Thoracic aorta (tissue), 2 donors: ENCODE measurements at regions not wholly inside any gene's neighbourhood (a gene's known extent, or its start where the extent isn't known, plus 50 kb on each side); places are given as distances from the start of the nearest gene placed in this dataset.

ENCODE experiments used
- ATAC-seq: fragments of 150-250 bp; one replicate; pipeline ENCODE4 v1.8.0; 2017; ENCODE audit warnings: low read depth; ENCODE audit not compliant: insufficient number of reproducible peaks, low FRiP score
- DNase-seq: peaks from one replicate; pipeline ENCODE4 v3.0.0-alpha.2; 2020; ENCODE audit warnings: low spot score
- H3K27ac ChIP-seq, 2 donors: fragments of 200-600 bp; sonication (generic); 1 replicate in 1 of 2; 2 replicates in 1 of 2; pipeline ENCODE4 v1.5.1; 2016; ENCODE audit warnings: mild to moderate bottlenecking in 2 of 2, moderate library complexity in 2 of 2
- H3K27me3 ChIP-seq: fragments of 200-600 bp; sonication (generic); replicated peaks from 2 replicates; pipeline ENCODE4 v1.6.0; 2016; ENCODE audit warnings: mild to moderate bottlenecking; ENCODE audit not compliant: insufficient read depth
- H3K36me3 ChIP-seq: fragments of 200-600 bp; sonication (generic); one replicate; pipeline ENCODE4 v1.5.1; 2016
- H3K4me1 ChIP-seq, 2 donors: fragments of 200-600 bp; sonication (generic); 1 replicate in 1 of 2; 2 replicates in 1 of 2; pipeline versions ENCODE4 v1.5.1 to v1.6.0; 2016; ENCODE audit warnings: low read depth in 2 of 2, mild to moderate bottlenecking in 1 of 2; ENCODE audit not compliant: control insufficient read depth in 1 of 2
- H3K4me3 ChIP-seq: fragments of 200-600 bp; sonication (generic); 2 replicates; pipeline ENCODE4 v1.5.1; 2016; ENCODE audit warnings: mild to moderate bottlenecking
- H3K9me3 ChIP-seq: fragments of 200-600 bp; sonication (generic); 2 replicates; pipeline ENCODE4 v1.5.1; 2016
- CTCF ChIP-seq: fragments of 200-600 bp; sonication (generic); IDR thresholded peaks from one replicate; pipeline ENCODE4 v1.5.1; 2019; ENCODE audit warnings: antibody characterized with exemption

- H3K27me3 ChIP-seq = no peaks in the 10 kb centered on the region
- H3K9me3 ChIP-seq = no peaks in the 10 kb centered on the region
- no peak for ATAC-seq
- no peak for DNase-seq
- peaks cover 0 to 15% of the 10 kb centered on the region in 2 donors for H3K4me1 ChIP-seq
- no peak overlapping the region for H3K27ac ChIP-seq
- no peak overlapping the region for H3K4me3 ChIP-seq
- H3K36me3 ChIP-seq = no peaks in the 10 kb centered on the region
- no peak for TF ChIP-seq CTCF
Observed at GRCh38 chr12:28987538-28988324, 161.3 kb upstream of the FAR2 start.

- Histone ChIP-seq H3K27me3 (no peaks in the 10 kb centered on the region), H3K36me3 (no peaks in the 10 kb centered on the region), H3K4me1 (peaks cover 0 to 15% of the 10 kb centered on the region in 2 donors), H3K27ac (no peak overlapping the region), H3K4me3 (no peak overlapping the region), H3K9me3 (no peaks in the 10 kb centered on the region)
- peak; percentile 24 for ATAC-seq
- no peak for DNase-seq
- no peak for TF ChIP-seq CTCF
Observed at GRCh38 chr12:28988325-28988704, 160.8 kb upstream of the FAR2 start.

- no peaks in the 10 kb centered on the region for H3K36me3 ChIP-seq
- DNase-seq (no peak), ATAC-seq (no peak)
- no peak overlapping the region for H3K4me3 ChIP-seq
- TF ChIP-seq CTCF = no peak
- peaks cover 0 to 15% of the 10 kb centered on the region in 2 donors for H3K4me1 ChIP-seq
- no peaks in the 10 kb centered on the region for H3K9me3 ChIP-seq
- H3K27ac ChIP-seq = no peak overlapping the region
- H3K27me3 ChIP-seq = no peaks in the 10 kb centered on the region
Observed at GRCh38 chr12:28991626-28992025, 157.5 kb upstream of the FAR2 start.

GRCh38 chr12:28993720-28994119 is 155.4 kb upstream of the FAR2 start:
- H3K36me3 ChIP-seq = no peaks in the 10 kb centered on the region
- H3K4me3 ChIP-seq = no peak overlapping the region
- ATAC-seq = no peak
- H3K9me3 ChIP-seq = no peaks in the 10 kb centered on the region
- H3K27me3 ChIP-seq = no peaks in the 10 kb centered on the region
- TF ChIP-seq CTCF = no peak
- DNase-seq = no peak
- H3K4me1 ChIP-seq = peaks cover 0 to 4% of the 10 kb centered on the region in 2 donors
- H3K27ac ChIP-seq = no peak overlapping the region

GRCh38 chr12:28994179-28994715 is 154.8 kb upstream of the FAR2 start:
- no peak overlapping the region for H3K4me3 ChIP-seq
- H3K27ac ChIP-seq = no peak overlapping the region
- TF ChIP-seq CTCF = no peak
- no peaks in the 10 kb centered on the region for H3K36me3 ChIP-seq
- DNase-seq (no peak), ATAC-seq (no peak)
- H3K9me3 ChIP-seq = no peaks in the 10 kb centered on the region
- no peaks in the 10 kb centered on the region for H3K4me1 ChIP-seq
- H3K27me3 ChIP-seq = no peaks in the 10 kb centered on the region
